GM12891 (cell line): ENCODE measurements at regions not wholly inside any gene's neighbourhood (a gene's known extent, or its start where the extent isn't known, plus 50 kb on each side); places are given as distances from the start of the nearest gene placed in this dataset.

Experiments
- PAX5 ChIP-seq: IDR thresholded peaks from 2 replicates; pipeline ENCODE4 v1.6.1; 2011; ENCODE audit warnings: low read length, moderate library complexity, mild to moderate bottlenecking; ENCODE audit not compliant: insufficient read depth, severe bottlenecking
- POLR2A ChIP-seq: IDR thresholded peaks from 2 replicates; pipeline ENCODE4 v1.6.1; 2011; ENCODE audit warnings: low read depth, low read length, control low read depth
- POLR2AphosphoS5 ChIP-seq: IDR thresholded peaks from 2 replicates; pipeline ENCODE4 v1.6.1; 2011; ENCODE audit warnings: low read depth, low read length, control low read depth
- POU2F2 ChIP-seq: IDR thresholded peaks from 2 replicates; pipeline ENCODE4 v1.6.1; 2011; ENCODE audit warnings: low read depth, mild to moderate bottlenecking, control low read depth, low read length, moderate library complexity
- SPI1 ChIP-seq: IDR thresholded peaks from 2 replicates; pipeline ENCODE4 v1.6.1; 2011; ENCODE audit warnings: low read depth, low read length, control low read depth
- TAF1 ChIP-seq: IDR thresholded peaks from 2 replicates; pipeline ENCODE4 v1.6.1; 2011; ENCODE audit warnings: low read depth, low read length, control low read depth

GRCh38 chr3:161748049-161748448 is 251.4 kb downstream of the OTOL1 start:
- TF ChIP-seq POLR2A (no peak), POLR2AphosphoS5 (no peak), TAF1 (no peak), SPI1 (no peak), PAX5 (no peak), POU2F2 (no peak)
